Right hindlimb (tissue), 1 donor: ENCODE measurements at regions not wholly inside any gene's neighbourhood (a gene's known extent, or its start where the extent isn't known, plus 50 kb on each side); places are given as distances from the start of the nearest gene placed in this dataset.
"Not testable (repeated sequence)": the region's sequence is repeated elsewhere in the genome, so short reads cannot be mapped to it uniquely, and the experiment has no call there.

Experiments used
- DNase-seq: peaks from one replicate; pipeline ENCODE4 v3.0.0-alpha.2; 2018

- DNase-seq: no peak
Measured at GRCh38 chr21:35275776-35276175, 226.7 kb upstream of the RUNX1 start.

- DNase-seq: no peak
Measured at GRCh38 chr21:35274923-35275322, 225.8 kb upstream of the RUNX1 start.

GRCh38 chr21:35274090-35274489 is 225.0 kb upstream of the RUNX1 start:
- DNase-seq: no peak

- no peak for DNase-seq
Measured at GRCh38 chr21:35273333-35273732, 224.2 kb upstream of the RUNX1 start.

- DNase-seq: not testable (repeated sequence)
Measured at GRCh38 chr21:35271344-35272118, 222.4 kb upstream of the RUNX1 start.

- no peak for DNase-seq
Measured at GRCh38 chr21:35268817-35269216, 219.7 kb upstream of the RUNX1 start.

- DNase-seq: no peak
Measured at GRCh38 chr21:35268261-35268660, 219.2 kb upstream of the RUNX1 start.

- DNase-seq: no peak
Measured at GRCh38 chr21:35266546-35266945, 217.4 kb upstream of the RUNX1 start.

GRCh38 chr21:35265170-35265877 is 216.2 kb upstream of the RUNX1 start:
- DNase-seq: no peak

- no peak for DNase-seq
Measured at GRCh38 chr21:35259457-35259856, 210.4 kb upstream of the RUNX1 start.

- no peak for DNase-seq
Measured at GRCh38 chr21:35258521-35258920, 209.4 kb upstream of the RUNX1 start.

- DNase-seq: peak; percentile 81
Measured at GRCh38 chr21:35257413-35257812, 208.3 kb upstream of the RUNX1 start.

GRCh38 chr21:35256468-35256988 is 207.4 kb upstream of the RUNX1 start:
- DNase-seq: peak; percentile 91

- DNase-seq: no peak
Measured at GRCh38 chr21:35254765-35255138, 205.7 kb upstream of the RUNX1 start.

GRCh38 chr21:35254006-35254764 is 205.1 kb upstream of the RUNX1 start:
- DNase-seq: no peak

GRCh38 chr21:35252831-35253230 is 203.7 kb upstream of the RUNX1 start:
- DNase-seq: no peak

GRCh38 chr21:35249636-35250035 is 200.5 kb upstream of the RUNX1 start:
- DNase-seq: no peak

GRCh38 chr21:35245879-35246278 is 196.8 kb upstream of the RUNX1 start:
- no peak for DNase-seq

- no peak for DNase-seq
Measured at GRCh38 chr21:35244514-35244913, 195.4 kb upstream of the RUNX1 start.

GRCh38 chr21:35243171-35243570 is 194.1 kb upstream of the RUNX1 start:
- no peak for DNase-seq

GRCh38 chr21:35239811-35240219 is 190.7 kb upstream of the RUNX1 start:
- DNase-seq: no peak

GRCh38 chr21:35238119-35238518 is 189.0 kb upstream of the RUNX1 start:
- DNase-seq: no peak

- no peak for DNase-seq
Measured at GRCh38 chr21:35237287-35237686, 188.2 kb upstream of the RUNX1 start.
